HG02610 (cell line): ENCODE measurements at regions not wholly inside any gene's neighbourhood (a gene's known extent, or its start where the extent isn't known, plus 50 kb on each side); places are given as distances from the start of the nearest gene placed in this dataset.

Experiments
- ATAC-seq: cut with Tn5 transposase; IDR thresholded peaks from one replicate; pipeline ENCODE4 v1.9.1; 2021; ENCODE audit warnings: mild to moderate bottlenecking, moderate library complexity; ENCODE audit not compliant: unreplicated experiment

- ATAC-seq = no peak
Measured at GRCh38 chr2:58578276-58578675, 337.2 kb upstream of the FANCL start.

- ATAC-seq = no peak
Measured at GRCh38 chr2:58574873-58575272, 333.7 kb upstream of the FANCL start.

GRCh38 chr2:58572731-58573130 is 331.6 kb upstream of the FANCL start:
- no peak for ATAC-seq

GRCh38 chr2:58571181-58571852 is 330.2 kb upstream of the FANCL start:
- peak; percentile 93 for ATAC-seq

- no peak for ATAC-seq
Measured at GRCh38 chr2:58569475-58570185, 328.5 kb upstream of the FANCL start.

- no peak for ATAC-seq
Measured at GRCh38 chr2:58568901-58569300, 327.8 kb upstream of the FANCL start.

GRCh38 chr2:58562276-58562675 is 321.2 kb upstream of the FANCL start:
- no peak for ATAC-seq

GRCh38 chr2:58560531-58560930 is 319.4 kb upstream of the FANCL start:
- no peak for ATAC-seq

- no peak for ATAC-seq
Measured at GRCh38 chr2:58558881-58559280, 317.8 kb upstream of the FANCL start.

- ATAC-seq = no peak
Measured at GRCh38 chr2:58557176-58557575, 316.1 kb upstream of the FANCL start.

- ATAC-seq = no peak
Measured at GRCh38 chr2:58553937-58554336, 312.8 kb upstream of the FANCL start.

- no peak for ATAC-seq
Measured at GRCh38 chr2:58553522-58553921, 312.4 kb upstream of the FANCL start.

GRCh38 chr2:58545300-58546280 is 304.5 kb upstream of the FANCL start:
- peak; percentile 48 for ATAC-seq

GRCh38 chr2:58543442-58543841 is 302.3 kb upstream of the FANCL start:
- no peak for ATAC-seq

- no peak for ATAC-seq
Measured at GRCh38 chr2:58541511-58541910, 300.4 kb upstream of the FANCL start.

- ATAC-seq = no peak
Measured at GRCh38 chr2:58540681-58541080, 299.6 kb upstream of the FANCL start.

GRCh38 chr2:58539973-58540372 is 298.8 kb upstream of the FANCL start:
- no peak for ATAC-seq

GRCh38 chr2:58535990-58536389 is 294.9 kb upstream of the FANCL start:
- ATAC-seq = no peak

- ATAC-seq = no peak
Measured at GRCh38 chr2:58535182-58535581, 294.1 kb upstream of the FANCL start.

- no peak for ATAC-seq
Measured at GRCh38 chr2:58533376-58533775, 292.3 kb upstream of the FANCL start.

GRCh38 chr2:58532641-58533040 is 291.5 kb upstream of the FANCL start:
- ATAC-seq = no peak
